Colonic mucosa (tissue), 4 donors: ENCODE measurements at regions not wholly inside any gene's neighbourhood (a gene's known extent, or its start where the extent isn't known, plus 50 kb on each side); places are given as distances from the start of the nearest gene placed in this dataset.

Source experiments
- DNase-seq: peaks from one replicate; pipeline ENCODE4 v3.0.0-alpha.2; 2020
- H3K27ac ChIP-seq: fragments of 200-600 bp; one replicate; pipeline ENCODE4 v1.8.0; 2021
- H3K27me3 ChIP-seq: fragments of 200-600 bp; one replicate; pipeline ENCODE4 v1.8.0; 2021
- H3K36me3 ChIP-seq: fragments of 200-600 bp; one replicate; pipeline ENCODE4 v1.8.0; 2021
- H3K4me1 ChIP-seq: fragments of 200-600 bp; one replicate; pipeline ENCODE4 v1.8.0; 2021; ENCODE audit warnings: mild to moderate bottlenecking
- H3K4me3 ChIP-seq: fragments of 200-600 bp; one replicate; pipeline ENCODE4 v1.8.0; 2021
- H3K9ac ChIP-seq, 2 donors: one replicate each; pipeline ENCODE4 v1.7.0; 2013; ENCODE audit warnings: control low read depth in 2 of 2, low read depth in 2 of 2, low read length in 2 of 2
- H3K9me3 ChIP-seq: fragments of 200-600 bp; one replicate; pipeline ENCODE4 v1.8.0; 2021
- intact Hi-C: fragments of 100-400 bp; cut with DNase I; formaldehyde crosslinking; loops from one replicate; pipeline ENCODE4 v1.14.1; 2022
- TF ChIP-seq, protein P1 (sequence below): fragments of 200-600 bp; IDR thresholded peaks from one replicate; pipeline ENCODE4 v1.8.0; 2022; ENCODE audit warnings: antibody characterized with exemption, mild to moderate bottlenecking
- donor health status: healthy.
- donor health status: DM: no; HTN: no; CAD: no.
- donor health status: DM: no; HTN: no; CAD: no.

GRCh38 chr20:39633689-39634088, 671.5 kb downstream of the DHX35 start:
- intact Hi-C loops, result no loop called here
- DNase-seq, result no peak

DNA sequence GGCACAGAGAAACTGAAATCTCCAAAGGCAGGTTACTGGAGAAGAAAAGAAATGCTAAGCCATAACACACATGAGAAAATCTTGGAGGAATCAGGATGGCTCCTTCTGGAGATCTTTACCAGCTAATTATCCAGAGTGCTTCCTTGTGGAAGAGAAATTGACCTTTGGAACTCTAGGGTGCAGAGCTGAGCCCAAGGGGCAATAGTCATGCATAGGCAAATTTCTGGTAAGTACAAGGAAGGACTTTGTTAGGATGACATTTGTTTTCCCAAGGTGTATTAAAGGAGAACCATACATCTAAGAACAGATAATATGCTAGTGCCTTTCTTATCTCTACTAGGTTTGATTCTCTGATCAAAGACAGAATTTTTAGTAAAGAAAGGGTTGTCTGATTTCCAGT, 670.6 kb downstream of the DHX35 start:
- no peak overlapping the region for H3K9ac ChIP-seq
- no peak overlapping the region for H3K4me3 ChIP-seq
- H3K27ac ChIP-seq, result no peak overlapping the region
- no peaks in the 10 kb centered on the region for H3K27me3 ChIP-seq
- H3K9me3 ChIP-seq, result no peaks in the 10 kb centered on the region
- no peaks in the 10 kb centered on the region for H3K36me3 ChIP-seq
- TF ChIP-seq, protein P1, sequence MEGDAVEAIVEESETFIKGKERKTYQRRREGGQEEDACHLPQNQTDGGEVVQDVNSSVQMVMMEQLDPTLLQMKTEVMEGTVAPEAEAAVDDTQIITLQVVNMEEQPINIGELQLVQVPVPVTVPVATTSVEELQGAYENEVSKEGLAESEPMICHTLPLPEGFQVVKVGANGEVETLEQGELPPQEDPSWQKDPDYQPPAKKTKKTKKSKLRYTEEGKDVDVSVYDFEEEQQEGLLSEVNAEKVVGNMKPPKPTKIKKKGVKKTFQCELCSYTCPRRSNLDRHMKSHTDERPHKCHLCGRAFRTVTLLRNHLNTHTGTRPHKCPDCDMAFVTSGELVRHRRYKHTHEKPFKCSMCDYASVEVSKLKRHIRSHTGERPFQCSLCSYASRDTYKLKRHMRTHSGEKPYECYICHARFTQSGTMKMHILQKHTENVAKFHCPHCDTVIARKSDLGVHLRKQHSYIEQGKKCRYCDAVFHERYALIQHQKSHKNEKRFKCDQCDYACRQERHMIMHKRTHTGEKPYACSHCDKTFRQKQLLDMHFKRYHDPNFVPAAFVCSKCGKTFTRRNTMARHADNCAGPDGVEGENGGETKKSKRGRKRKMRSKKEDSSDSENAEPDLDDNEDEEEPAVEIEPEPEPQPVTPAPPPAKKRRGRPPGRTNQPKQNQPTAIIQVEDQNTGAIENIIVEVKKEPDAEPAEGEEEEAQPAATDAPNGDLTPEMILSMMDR, result no peak
- H3K4me1 ChIP-seq, result no peaks in the 10 kb centered on the region
- intact Hi-C loops, result no loop called here
- DNase-seq, result no peak

More at GRCh38 chr20:39633689-39634088, 671.5 kb downstream of the DHX35 start:
- no peak overlapping the region for H3K9ac ChIP-seq
- no peaks in the 10 kb centered on the region for H3K27me3 ChIP-seq
- H3K4me3 ChIP-seq, result no peak overlapping the region
- TF ChIP-seq, protein P1, result no peak
- no peaks in the 10 kb centered on the region for H3K9me3 ChIP-seq
- H3K4me1 ChIP-seq, result no peaks in the 10 kb centered on the region
- no peak overlapping the region for H3K27ac ChIP-seq
- no peaks in the 10 kb centered on the region for H3K36me3 ChIP-seq

- TF ChIP-seq, protein P1, result no peak
These were observed 670.0 kb downstream of the DHX35 start for GRCh38 chr20:39632176-39632575.

GRCh38 chr20:39631557-39631956, 669.4 kb downstream of the DHX35 start:
- no peaks in the 10 kb centered on the region for H3K27me3 ChIP-seq
- H3K9me3 ChIP-seq, result no peaks in the 10 kb centered on the region
- no peak overlapping the region for H3K27ac ChIP-seq
- TF ChIP-seq, protein P1, result no peak
- H3K9ac ChIP-seq, result no peak overlapping the region
- no peak for DNase-seq
- no peaks in the 10 kb centered on the region for H3K36me3 ChIP-seq
- intact Hi-C loops, result no loop called here
- H3K4me1 ChIP-seq, result no peaks in the 10 kb centered on the region
- H3K4me3 ChIP-seq, result no peak overlapping the region

More at GRCh38 chr20:39632176-39632575, 670.0 kb downstream of the DHX35 start:
- Histone ChIP-seq H3K9me3 (no peaks in the 10 kb centered on the region), H3K27me3 (no peaks in the 10 kb centered on the region), H3K9ac (no peak overlapping the region), H3K4me1 (no peaks in the 10 kb centered on the region), H3K4me3 (no peak overlapping the region), H3K27ac (no peak overlapping the region), H3K36me3 (no peaks in the 10 kb centered on the region)
- DNase-seq, result no peak
- intact Hi-C loops, result no loop called here

- intact Hi-C loops, result no loop called here
- TF ChIP-seq, protein P1, result no peak
- no peak overlapping the region for H3K27ac ChIP-seq
- no peaks in the 10 kb centered on the region for H3K9me3 ChIP-seq
- no peak for DNase-seq
- no peaks in the 10 kb centered on the region for H3K36me3 ChIP-seq
- H3K9ac ChIP-seq, result no peak overlapping the region
- H3K4me3 ChIP-seq, result no peak overlapping the region
- H3K4me1 ChIP-seq, result no peaks in the 10 kb centered on the region
- no peaks in the 10 kb centered on the region for H3K27me3 ChIP-seq
These were observed 668.2 kb downstream of the DHX35 start for GRCh38 chr20:39630215-39630908.
